HL-60 (cell line): ENCODE measurements at regions not wholly inside any gene's neighbourhood (a gene's known extent, or its start where the extent isn't known, plus 50 kb on each side); places are given as distances from the start of the nearest gene placed in this dataset.

ENCODE experiments used
- GABPA ChIP-seq: IDR thresholded peaks from 2 replicates; pipeline ENCODE4 v1.6.1; 2012; ENCODE audit warnings: low read depth
- POLR2AphosphoS5 ChIP-seq: IDR thresholded peaks from 2 replicates; pipeline ENCODE4 v1.6.1; 2012; ENCODE audit warnings: low read depth
- TF ChIP-seq, protein P1 (sequence below): IDR thresholded peaks from one replicate; pipeline ENCODE4 v1.5.1; 2011; ENCODE audit warnings: low read length, control low read depth, inconsistent platforms; ENCODE audit not compliant: insufficient read depth
- TF ChIP-seq, protein P2 (sequence below): IDR thresholded peaks from 2 replicates; pipeline ENCODE4 v1.6.1; 2012; ENCODE audit warnings: low read depth; ENCODE audit not compliant: insufficient replicate concordance

DNA sequence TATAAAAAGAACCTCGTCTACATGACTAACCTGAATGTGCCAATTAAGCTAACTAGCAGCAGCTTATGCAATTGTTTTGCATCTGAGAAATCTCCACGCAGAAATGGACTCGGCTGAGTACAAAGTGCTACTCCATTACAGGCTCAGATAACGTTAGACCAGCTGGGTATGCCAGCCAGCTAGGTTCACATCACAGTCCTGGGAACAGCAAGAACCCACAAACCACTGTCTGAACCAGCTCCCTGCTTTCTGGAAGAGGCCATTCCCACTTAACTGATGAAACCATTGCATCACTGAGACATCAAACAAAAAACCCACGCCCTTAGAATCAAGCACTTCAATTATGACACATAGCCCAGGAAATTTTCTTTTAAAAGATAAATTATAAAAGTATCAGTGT, 202.7 kb downstream of the CYRIA start:
- TF ChIP-seq, protein P1, sequence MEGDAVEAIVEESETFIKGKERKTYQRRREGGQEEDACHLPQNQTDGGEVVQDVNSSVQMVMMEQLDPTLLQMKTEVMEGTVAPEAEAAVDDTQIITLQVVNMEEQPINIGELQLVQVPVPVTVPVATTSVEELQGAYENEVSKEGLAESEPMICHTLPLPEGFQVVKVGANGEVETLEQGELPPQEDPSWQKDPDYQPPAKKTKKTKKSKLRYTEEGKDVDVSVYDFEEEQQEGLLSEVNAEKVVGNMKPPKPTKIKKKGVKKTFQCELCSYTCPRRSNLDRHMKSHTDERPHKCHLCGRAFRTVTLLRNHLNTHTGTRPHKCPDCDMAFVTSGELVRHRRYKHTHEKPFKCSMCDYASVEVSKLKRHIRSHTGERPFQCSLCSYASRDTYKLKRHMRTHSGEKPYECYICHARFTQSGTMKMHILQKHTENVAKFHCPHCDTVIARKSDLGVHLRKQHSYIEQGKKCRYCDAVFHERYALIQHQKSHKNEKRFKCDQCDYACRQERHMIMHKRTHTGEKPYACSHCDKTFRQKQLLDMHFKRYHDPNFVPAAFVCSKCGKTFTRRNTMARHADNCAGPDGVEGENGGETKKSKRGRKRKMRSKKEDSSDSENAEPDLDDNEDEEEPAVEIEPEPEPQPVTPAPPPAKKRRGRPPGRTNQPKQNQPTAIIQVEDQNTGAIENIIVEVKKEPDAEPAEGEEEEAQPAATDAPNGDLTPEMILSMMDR = no peak
- TF ChIP-seq GABPA (no peak), POLR2AphosphoS5 (no peak)
- TF ChIP-seq, protein P2, sequence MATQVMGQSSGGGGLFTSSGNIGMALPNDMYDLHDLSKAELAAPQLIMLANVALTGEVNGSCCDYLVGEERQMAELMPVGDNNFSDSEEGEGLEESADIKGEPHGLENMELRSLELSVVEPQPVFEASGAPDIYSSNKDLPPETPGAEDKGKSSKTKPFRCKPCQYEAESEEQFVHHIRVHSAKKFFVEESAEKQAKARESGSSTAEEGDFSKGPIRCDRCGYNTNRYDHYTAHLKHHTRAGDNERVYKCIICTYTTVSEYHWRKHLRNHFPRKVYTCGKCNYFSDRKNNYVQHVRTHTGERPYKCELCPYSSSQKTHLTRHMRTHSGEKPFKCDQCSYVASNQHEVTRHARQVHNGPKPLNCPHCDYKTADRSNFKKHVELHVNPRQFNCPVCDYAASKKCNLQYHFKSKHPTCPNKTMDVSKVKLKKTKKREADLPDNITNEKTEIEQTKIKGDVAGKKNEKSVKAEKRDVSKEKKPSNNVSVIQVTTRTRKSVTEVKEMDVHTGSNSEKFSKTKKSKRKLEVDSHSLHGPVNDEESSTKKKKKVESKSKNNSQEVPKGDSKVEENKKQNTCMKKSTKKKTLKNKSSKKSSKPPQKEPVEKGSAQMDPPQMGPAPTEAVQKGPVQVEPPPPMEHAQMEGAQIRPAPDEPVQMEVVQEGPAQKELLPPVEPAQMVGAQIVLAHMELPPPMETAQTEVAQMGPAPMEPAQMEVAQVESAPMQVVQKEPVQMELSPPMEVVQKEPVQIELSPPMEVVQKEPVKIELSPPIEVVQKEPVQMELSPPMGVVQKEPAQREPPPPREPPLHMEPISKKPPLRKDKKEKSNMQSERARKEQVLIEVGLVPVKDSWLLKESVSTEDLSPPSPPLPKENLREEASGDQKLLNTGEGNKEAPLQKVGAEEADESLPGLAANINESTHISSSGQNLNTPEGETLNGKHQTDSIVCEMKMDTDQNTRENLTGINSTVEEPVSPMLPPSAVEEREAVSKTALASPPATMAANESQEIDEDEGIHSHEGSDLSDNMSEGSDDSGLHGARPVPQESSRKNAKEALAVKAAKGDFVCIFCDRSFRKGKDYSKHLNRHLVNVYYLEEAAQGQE = no peak
